ENCODE measurements at regions not wholly inside any gene's neighbourhood (a gene's known extent, or its start where the extent isn't known, plus 50 kb on each side); places are given as distances from the start of the nearest gene placed in this dataset.

DNA sequence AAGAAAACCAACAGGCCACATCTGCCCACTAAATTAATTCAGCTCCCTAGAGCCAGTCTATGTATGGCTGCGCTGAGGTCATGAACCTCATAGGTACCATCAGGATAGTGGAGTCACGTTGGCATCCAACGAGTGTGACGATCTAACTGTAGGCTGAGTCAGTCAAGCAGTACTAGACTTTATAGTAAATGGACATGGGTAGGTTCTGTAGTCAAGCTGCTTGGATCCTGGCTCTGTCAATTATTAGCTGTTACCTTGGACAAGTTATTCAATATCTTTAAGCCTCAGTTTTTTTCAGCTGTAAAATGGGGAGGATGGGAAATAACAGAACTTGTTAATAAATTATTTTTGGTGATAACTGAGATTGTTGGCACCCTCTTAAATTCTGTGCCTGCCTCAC lies 432.4 kb upstream of the RASGEF1B start:
- H3K56ac ChIP-seq (replicated peaks; ENCODE audit: insufficient read length, low read depth, low read length) = no peak overlapping the region
- no peak overlapping the region for H2BK120ac ChIP-seq (replicated peaks; ENCODE audit: low read depth, low read length)
- H3K27ac ChIP-seq (ENCODE audit: low read depth, low read length) = no peak overlapping the region
- 0 out of 2 replicates have a peak overlapping the region, but pooled peaks have one; percentile 39 for H2AK5ac ChIP-seq (ENCODE audit: low read depth, low read length)
- no peak overlapping the region for H4K8ac ChIP-seq (ENCODE audit: extremely low read depth, insufficient read depth, low read length)
- no peaks in the 10 kb centered on the region for H4K20me1 ChIP-seq (replicated peaks in 1 of 2; ENCODE audit: control insufficient read depth in 1 of 2, insufficient read depth in 2 of 2, low read length in 2 of 2)
- no peak overlapping the region for H3K23ac ChIP-seq (ENCODE audit: insufficient read length)
- no peaks in the 10 kb centered on the region for H3K23me2 ChIP-seq (ENCODE audit: low read depth, low read length)
- H3K14ac ChIP-seq (ENCODE audit: insufficient read length) = no peak overlapping the region
- H3K36me3 ChIP-seq (ENCODE audit: control insufficient read depth in 2 of 4, insufficient read depth in 4 of 4, low read length in 3 of 4) = no peaks in the 10 kb centered on the region
- H3K9me3 ChIP-seq (ENCODE audit: insufficient read depth in 2 of 2, low read depth in 1 of 2, low read length in 1 of 2) = no peaks in the 10 kb centered on the region
- H3K18ac ChIP-seq (ENCODE audit: extremely low read depth, low read length) = no peak overlapping the region
- no peak overlapping the region for H2BK20ac ChIP-seq (ENCODE audit: low read length)
- ChIA-PET POLR2A (ENCODE audit: partially characterized antibody) (no interaction called here), CTCF (ENCODE audit: partially characterized antibody) (interaction anchor here (0.6 to 5.9 kb wide), 7 partner anchors 11 to 436 kb away, joined by 3 to 34 read pairs (median 3); no protein-coding TSS in a partner anchor)
- WGBS, 2 experiments (ENCODE audit: extremely low coverage in 1 of 2, insufficient coverage in 1 of 2, insufficient read length in 1 of 2, insufficient replicate concordance in 2 of 2, low coverage in 1 of 2, low lambda C conversion rate in 2 of 2, missing lambda C conversion rate in 1 of 2) = 87% methylated on average over 4 of the region's 4 CpGs; no CpG with 5 or more reads in 1 of the 2 experiments
- no peak overlapping the region for H2BK5ac ChIP-seq (ENCODE audit: low read depth, low read length)
- DNase-seq (ENCODE audit: low read depth in 1 of 2, low spot score in 2 of 2) = no peak
- H3K4me2 ChIP-seq (ENCODE audit: insufficient read depth in 1 of 2, low read depth in 2 of 2, low read length in 2 of 2) = no peak overlapping the region
- no peak overlapping the region for H3K9ac ChIP-seq (replicated peaks in 1 of 4; ENCODE audit: extremely low read depth in 1 of 4, low read depth in 3 of 4, low read length in 3 of 4)
- H3K4me3 ChIP-seq (ENCODE audit: extremely low read depth in 1 of 4, insufficient read depth in 2 of 4, low read depth in 3 of 4, low read length in 4 of 4) = no peak overlapping the region
- no peak for FAIRE-seq
- H4K91ac ChIP-seq (replicated peaks; ENCODE audit: insufficient read length, low read length) = no peak overlapping the region
- H3K27me3 ChIP-seq (replicated peaks in 1 of 4; ENCODE audit: control insufficient read depth in 3 of 4, extremely low read depth in 1 of 4, insufficient read depth in 3 of 4, low read length in 3 of 4) = no peaks in the 10 kb centered on the region
- H3K79me1 ChIP-seq (ENCODE audit: low read depth, low read length) = no peaks in the 10 kb centered on the region
- no peak overlapping the region for H3K4ac ChIP-seq (replicated peaks; ENCODE audit: insufficient read length, low read depth, low read length)
- no peak overlapping the region for H2BK12ac ChIP-seq (ENCODE audit: low read depth, low read length)
- no peak overlapping the region for H2BK15ac ChIP-seq (ENCODE audit: low read length)
- no peak overlapping the region for H4K5ac ChIP-seq (ENCODE audit: insufficient read length, low read depth, low read length)
- no peak overlapping the region for H2AFZ ChIP-seq (ENCODE audit: low read length)
- H3K79me2 ChIP-seq (ENCODE audit: control insufficient read depth in 1 of 2, insufficient read depth in 2 of 2, low read length in 2 of 2) = no peaks in the 10 kb centered on the region
- peaks cover 0 to 2% (median 0%) of the 10 kb centered on the region in 4 experiments; a peak in 1 of 7 replicates for H3K4me1 ChIP-seq (replicated peaks in 1 of 4; ENCODE audit: control insufficient read depth in 3 of 4, insufficient read depth in 4 of 4, low read length in 3 of 4)
- no peak for TF ChIP-seq CHD2 (IDR thresholded peaks at IDR 0.05; ENCODE audit: low read length)
- TF ChIP-seq RNF2 (IDR thresholded peaks at IDR 0.05; ENCODE audit: borderline replicate concordance, low read depth, low read length, missing control alignments, poor library complexity, severe bottlenecking) = no peak
- no peak for TF ChIP-seq RBBP5 (IDR thresholded peaks at IDR 0.05; ENCODE audit: borderline replicate concordance, low read depth, low read length)
- no peak for TF ChIP-seq NRF1 (IDR thresholded peaks at IDR 0.05; ENCODE audit: low read depth, low read length)
- TF ChIP-seq TAF7 (optimal IDR thresholded peaks at IDR 0.05; ENCODE audit: borderline replicate concordance, low read depth, low read length) = no peak
- TF ChIP-seq EP300 (IDR thresholded peaks at IDR 0.05; ENCODE audit: borderline replicate concordance in 1 of 2, low read depth in 2 of 2, low read length in 2 of 2) = no peak
- TF ChIP-seq KDM1A (IDR thresholded peaks at IDR 0.05; ENCODE audit: borderline replicate concordance, low read length) = no peak
- TF ChIP-seq SRF (IDR thresholded peaks at IDR 0.05; ENCODE audit: low read depth, low read length) = no peak
- TF ChIP-seq, protein P1, sequence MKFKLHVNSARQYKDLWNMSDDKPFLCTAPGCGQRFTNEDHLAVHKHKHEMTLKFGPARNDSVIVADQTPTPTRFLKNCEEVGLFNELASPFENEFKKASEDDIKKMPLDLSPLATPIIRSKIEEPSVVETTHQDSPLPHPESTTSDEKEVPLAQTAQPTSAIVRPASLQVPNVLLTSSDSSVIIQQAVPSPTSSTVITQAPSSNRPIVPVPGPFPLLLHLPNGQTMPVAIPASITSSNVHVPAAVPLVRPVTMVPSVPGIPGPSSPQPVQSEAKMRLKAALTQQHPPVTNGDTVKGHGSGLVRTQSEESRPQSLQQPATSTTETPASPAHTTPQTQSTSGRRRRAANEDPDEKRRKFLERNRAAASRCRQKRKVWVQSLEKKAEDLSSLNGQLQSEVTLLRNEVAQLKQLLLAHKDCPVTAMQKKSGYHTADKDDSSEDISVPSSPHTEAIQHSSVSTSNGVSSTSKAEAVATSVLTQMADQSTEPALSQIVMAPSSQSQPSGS (IDR thresholded peaks at IDR 0.05; ENCODE audit: low read length) = no peak
- TF ChIP-seq EGR1 (IDR thresholded peaks at IDR 0.05; ENCODE audit: borderline replicate concordance, low read depth, low read length) = no peak
- TF ChIP-seq ZNF274 (IDR thresholded peaks at IDR 0.05; ENCODE audit: borderline replicate concordance, extremely low read depth, low read length) = no peak
- no peak for TF ChIP-seq GABPA (IDR thresholded peaks at IDR 0.05; ENCODE audit: borderline replicate concordance, insufficient read depth, low read length)

All from H1 (cell line).